Stimulated activated CD8-positive, alpha-beta memory T cell treated with anti-CD3 and anti-CD28 coated beads, Interleukin-12 subunit alpha, Interleukin-12 subunit beta, amount 100 ng/mL, for 24 hours (primary cell): ENCODE measurements at regions not wholly inside any gene's neighbourhood (a gene's known extent, or its start where the extent isn't known, plus 50 kb on each side); places are given as distances from the start of the nearest gene placed in this dataset.

Experiments
- DNase-seq: peaks from one replicate; pipeline ENCODE4 v3.0.0-alpha.2; 2020; ENCODE audit errors: extremely low read depth

DNA sequence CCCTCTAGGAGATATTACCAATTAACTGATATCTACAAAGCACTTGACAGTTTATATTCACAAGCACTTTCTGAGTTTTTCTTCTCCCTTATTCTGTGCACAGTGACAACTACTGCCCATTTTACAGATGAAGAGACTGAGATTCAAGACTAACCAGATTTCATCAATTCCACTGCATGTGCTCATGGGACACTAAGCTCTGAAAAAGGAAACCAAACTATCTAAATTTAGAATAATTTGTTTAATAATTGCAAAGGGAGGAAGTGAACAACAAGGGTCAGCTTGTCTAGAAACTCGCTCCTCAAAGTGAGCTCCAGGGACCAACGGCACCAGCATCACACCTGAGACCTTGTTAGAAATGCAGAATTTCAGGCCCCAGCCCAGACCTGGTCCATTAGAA is 50.8 kb upstream of the MYLIP start:
- DNase-seq = no peak

DNA sequence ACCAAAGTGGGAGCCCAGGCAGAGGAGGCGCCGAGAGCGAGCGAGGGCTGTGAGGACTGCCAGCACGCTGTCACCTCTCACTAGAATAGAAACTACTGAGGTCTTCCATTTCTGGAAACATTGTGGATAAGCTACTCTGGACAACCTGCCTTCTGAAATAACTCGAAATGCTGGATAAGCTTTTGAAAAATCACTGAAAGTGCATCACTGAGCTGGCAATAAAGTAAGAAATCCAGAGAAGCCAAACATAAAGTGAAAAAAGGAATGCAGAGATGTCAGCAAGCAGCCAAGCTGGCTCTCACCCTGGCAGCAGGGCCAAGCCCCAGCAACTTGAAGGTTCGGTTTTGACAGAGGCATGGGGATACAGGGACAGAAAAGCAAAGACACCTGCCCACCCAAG is 59.2 kb upstream of the MYLIP start:
- no peak for DNase-seq

DNA sequence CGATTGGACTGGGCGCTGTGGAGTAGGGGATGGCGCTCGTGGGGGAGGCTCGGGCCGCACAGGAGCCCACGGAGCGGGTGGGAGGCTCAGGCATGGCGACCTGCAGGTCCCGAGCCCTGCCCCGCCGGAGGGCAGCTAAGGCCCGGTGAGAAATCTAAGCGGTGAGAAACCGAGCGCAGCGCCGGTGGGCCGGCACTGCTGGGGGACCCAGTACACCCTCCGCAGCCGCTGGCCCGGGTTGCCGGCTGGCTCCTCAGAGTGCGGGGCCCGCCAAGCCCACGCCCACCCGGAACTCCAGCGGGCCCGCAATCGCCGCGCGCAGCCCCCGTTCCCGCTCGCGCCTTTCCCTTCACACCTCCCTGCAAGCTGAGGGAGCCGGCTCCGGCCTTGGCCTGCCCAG is 59.7 kb upstream of the MYLIP start:
- no peak for DNase-seq

DNA sequence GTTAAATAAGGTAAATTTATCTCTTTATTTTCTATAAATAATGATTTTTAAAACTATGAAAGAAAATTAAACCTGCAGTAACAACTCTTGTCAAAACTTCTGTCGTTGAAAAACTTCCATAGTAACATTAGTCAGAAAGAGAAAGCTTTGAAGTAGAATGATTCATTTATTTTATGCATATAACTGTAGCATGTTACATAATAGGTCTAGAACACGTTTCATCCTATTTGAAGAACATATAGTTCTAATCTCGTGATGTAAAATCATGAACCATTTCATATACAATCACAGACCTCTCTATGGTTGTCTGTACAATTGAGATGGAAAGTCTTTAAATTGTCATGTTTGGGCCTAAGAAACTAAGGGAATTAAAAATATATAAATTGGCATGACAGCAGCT is 61.3 kb upstream of the MYLIP start:
- DNase-seq = no peak

DNA sequence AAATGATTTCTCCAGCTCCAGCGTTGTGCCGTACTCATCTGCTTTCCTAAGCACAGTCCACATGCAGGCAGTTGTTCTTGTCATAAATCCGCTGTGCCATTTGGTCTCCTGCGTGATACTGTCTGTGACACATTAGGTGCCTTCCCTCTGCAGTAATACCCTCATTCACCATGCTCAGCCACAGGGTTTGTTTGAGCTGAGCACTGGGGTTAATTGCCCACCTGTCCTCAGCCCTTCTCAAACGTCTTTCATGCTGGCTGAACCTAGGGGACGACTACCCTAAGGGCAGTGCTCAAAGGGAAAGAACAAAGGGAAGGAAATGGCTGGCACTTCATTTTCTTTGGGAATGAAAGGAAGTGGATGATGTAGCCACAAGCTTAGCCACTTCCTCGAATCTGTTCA is 64.2 kb upstream of the MYLIP start:
- DNase-seq = no peak

DNA sequence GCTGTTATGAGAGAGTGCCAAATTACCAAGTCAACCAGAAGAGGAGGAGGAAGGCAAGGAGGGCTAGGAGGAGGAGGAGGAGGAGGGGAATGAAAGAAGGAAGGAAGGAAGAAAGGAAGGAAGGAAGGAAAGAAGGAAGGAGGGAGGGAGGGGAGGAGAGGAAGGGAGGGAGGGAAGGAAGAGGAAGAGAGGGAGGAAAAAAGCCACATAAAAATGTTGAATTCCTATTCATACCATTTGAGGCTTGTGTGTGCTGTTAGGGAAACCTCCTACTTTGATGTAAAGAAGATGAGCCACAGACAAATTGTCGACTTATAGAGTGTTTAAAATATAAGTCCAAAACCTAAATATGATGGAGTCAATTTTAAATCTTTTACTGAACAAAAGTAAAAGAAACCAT is 65.3 kb upstream of the MYLIP start:
- no peak for DNase-seq

DNA sequence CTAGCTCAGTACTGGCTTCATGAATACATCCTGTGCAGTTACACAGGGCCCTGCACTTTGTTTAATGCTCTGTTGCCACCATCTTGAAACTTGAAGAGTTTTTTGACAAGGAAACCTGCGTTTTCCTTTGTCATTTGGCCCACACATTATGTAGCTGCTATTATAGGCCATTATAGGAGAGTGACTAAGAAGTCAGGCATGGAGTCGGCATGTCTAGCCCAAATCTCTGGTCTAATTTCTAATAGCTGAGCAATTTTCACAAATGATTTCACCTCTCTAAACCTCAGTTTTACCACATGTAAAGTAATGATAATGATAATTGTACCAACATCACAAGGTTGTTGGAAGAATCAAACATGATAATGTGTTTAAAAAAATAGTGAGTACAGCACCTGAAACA is 67.1 kb upstream of the MYLIP start:
- DNase-seq = no peak

DNA sequence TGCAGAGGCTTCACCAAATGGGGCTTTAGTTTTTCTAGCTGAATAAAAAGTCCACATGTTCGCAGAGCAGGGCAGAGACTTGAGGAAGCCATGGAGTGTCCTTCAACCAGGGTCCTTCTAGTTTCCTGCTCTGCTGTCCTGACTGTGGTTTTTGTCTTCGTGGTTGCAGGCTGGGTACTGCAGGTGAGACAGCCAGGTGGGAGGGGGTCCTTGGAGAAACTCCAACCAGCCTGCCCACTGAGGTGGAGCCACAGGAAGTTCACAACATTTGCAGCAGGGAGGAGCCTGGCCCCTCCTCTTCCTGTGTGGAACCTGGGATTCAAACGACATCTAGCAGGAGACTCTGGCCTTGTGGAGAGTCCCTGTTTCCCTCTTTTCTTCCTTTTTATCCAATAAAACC is 68.8 kb upstream of the MYLIP start:
- no peak for DNase-seq

DNA sequence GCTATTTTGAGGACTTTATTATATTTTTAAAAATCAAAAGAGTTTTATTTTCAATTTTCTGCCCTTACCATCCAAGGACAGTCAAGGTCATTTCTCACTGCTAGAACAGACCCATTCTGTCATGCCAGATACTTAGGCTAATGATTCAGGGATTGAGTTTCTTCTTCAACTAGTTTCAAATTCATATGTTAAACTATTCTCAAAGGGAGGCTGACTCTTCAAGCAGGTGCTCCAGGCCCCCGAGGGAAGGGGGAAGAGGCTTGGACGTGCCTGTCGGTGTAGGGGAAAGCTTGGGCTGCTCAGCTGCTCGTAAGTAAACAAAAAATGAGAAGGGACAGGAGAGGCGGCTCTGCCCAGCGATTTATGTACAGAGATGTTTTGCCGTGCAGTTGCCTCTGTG is 69.4 kb upstream of the MYLIP start:
- DNase-seq = no peak

DNA sequence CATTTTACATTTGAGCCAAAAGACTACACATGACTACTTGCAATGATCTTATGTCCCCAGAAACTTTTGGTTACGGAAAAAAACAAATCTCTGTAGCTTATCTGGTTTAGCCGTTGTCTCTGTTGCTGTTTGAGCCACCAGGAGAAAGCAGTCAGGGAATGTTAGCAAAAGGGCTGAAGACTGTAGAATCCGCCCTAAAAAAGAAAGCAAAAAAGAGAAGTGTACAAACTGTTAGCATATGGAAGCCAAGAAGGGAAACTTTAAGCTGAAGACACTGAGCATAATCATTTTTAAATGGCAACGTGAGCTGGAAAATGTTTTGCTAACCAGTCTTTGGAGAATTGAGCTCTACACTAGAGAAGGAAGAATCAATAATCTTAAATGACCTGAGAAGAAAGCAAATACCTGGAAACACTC is 69.9 kb upstream of the MYLIP start:
- DNase-seq = no peak

DNA sequence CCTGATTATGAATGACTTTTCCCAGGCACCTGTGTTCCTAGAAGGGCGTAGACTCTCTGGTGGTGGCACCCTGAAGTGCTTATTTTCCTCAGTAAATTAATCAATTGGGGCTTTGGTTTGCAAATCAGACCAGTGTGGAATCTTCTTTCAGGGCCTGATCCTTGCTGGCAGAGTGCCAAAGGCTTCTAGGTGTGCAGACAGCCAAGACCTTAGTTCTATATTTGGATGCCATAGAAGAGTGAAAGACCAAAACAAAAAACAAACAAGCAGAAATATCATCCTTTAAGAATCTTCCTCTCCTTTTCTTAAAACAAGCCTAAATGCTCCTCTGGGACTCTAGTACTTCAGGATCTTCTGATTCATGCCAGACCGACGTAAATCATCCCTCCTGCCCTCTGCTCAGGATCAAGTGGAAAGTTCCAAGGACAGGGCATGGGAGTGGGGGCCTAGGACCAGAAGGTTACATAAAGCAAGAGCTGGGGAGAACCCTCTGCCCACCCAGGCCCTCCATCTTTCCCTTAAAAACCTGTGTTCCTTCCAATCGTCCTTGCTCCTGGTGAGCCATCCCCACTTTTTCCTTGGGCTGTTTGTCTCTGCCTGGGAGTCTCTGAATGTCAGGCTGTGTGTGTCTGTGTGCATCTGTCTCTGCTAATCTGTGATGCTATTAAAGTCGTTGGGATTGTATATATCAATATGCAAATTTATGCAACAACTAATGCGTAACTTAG is 70.5 kb upstream of the MYLIP start:
- DNase-seq = no peak

DNA sequence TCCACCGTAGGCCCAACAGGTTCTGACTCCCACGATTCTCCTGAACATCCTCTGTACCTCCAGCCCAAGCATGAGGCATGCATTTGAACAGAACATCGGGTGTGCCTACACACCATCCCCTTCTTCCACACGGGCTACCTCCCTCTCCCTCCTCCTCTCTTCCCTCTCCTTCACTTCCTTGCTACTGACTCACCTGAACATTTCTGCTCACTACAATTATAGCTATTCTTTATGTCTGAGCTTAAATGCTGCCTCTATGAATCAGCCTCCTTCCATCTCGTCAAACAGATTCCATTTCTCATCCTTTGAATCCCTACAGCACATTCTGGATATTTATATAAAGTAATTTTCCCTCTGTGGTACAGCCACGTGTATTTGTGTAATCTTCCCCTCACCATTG is 71.4 kb upstream of the MYLIP start:
- DNase-seq = no peak

DNA sequence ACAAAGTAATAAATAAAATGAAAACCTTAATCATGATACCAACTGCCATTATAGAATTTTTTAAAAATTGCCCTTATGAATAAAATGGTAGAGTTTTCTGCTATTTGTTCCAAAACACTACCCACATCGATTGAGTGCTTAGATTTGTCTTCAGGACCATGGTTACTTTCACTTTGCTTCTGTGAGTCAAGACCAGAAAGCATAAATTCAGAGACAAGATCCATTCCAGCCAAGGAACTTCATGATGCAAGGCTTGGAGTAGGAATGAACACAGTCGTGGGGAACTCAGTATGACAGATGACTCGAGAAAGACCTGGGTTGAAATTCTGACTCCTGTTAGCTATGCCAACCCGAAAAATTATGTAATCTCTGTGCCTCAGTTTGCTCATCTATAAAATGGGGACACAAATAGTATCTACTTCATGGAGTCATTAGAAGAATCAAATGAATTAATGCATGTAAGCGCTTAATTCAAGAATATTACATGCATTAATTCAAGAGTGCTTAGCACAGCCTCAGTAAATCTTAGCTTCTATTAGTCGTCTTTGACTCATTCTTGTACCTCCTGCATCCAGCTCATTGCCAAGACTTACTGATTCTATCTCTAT is 72.5 kb upstream of the MYLIP start:
- no peak for DNase-seq

DNA sequence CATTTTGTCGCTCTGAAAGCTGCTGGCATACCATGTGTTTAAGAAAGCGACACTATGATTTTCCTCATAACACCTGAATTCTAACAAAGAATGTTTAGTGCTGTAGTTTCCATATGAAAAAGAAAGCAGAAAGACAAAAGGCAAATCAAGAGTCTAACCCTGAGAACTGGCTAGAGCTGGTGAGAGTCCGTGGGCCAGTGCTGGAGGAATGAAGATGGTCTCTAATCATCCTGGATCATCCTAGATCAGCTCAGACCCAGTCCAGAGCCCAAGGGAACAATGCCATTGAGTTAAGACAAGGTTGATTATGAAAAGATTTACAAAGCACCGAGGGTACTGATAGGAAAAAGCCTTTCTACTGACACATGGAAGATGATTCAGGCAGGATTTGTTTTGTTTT is 73.0 kb upstream of the MYLIP start:
- DNase-seq = no peak

DNA sequence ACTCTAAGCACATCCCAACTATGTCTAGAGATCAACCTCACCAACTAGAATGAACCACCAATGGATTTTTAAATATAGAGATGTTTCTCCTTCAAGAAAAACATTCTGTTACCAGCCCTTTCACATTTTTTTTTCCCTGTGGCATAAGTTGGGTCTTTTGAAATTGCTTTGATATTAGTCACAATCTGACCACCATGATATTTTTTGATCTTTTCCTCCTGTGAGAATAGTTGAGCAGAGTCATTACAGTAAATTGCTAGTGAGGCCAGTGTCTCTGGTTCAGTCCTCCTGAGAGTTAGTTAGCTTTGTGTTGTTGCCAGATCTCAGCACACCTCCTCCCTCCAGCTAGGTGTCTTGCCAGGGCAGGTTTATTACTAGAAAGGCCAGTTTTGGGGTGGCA is 79.7 kb upstream of the MYLIP start:
- DNase-seq = no peak

DNA sequence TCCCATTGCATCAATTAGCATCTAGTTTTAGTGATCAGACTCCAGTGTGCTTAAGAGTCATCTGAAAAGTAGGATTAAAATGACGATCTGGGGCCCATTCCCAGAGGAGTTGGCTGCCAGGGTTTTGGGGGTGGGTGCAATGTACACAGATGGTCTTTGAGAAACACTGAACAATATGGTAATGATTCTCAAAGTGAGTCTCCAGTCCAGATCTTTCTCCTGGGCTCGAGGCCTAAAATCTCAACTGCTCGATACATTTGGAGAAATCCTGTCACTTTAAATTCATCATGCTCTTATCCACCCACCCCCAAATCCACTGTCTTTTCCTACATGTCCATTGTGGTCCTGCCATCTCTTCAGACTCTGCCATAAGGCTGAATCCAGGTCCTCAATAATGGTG is 80.7 kb upstream of the MYLIP start:
- DNase-seq = no peak

DNA sequence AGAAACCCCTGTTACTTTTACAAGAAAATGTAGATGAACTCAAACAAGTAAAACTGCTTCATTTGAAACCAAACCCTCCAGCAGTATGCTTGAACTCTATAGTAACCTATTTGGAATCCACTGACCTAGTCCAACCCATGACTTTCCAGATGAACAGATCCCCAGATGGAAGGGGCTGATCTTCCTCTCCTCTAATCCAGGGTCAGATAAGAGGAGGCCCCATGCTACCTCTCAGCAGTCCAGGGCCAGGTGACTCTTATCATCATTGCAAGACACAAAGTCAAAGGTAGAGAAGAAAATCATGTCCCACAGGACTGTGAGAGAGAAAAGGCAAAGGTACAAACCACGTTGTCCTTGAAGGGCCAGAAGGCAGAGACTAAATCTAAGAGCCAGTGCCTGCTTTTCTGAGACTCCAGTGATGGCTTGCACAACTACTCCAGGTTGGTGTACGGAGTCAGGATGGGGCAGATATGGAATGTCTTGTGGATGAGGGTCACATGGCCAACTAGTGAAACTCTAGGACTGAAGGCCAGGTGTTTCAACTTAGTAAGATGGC is 81.4 kb upstream of the MYLIP start:
- no peak for DNase-seq

DNA sequence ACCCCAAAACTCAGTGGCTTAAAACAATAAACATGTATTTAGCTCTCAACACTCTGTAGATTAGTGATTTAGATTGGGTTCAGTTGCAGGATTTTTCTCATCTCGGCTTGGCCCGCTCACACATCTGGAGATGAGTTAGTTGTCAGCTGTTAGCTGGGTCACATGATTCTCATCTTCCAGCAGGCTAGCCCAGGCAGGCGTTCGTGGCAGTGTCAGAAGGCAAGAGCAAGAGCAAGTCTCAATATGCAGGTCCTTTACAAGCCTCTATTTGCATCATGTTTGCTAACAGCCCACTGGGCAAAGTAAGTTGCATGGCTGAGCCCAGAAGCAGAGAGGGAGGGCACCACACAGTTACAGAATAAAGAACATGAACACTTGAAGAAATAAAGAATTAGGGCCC is 83.6 kb upstream of the MYLIP start:
- no peak for DNase-seq

DNA sequence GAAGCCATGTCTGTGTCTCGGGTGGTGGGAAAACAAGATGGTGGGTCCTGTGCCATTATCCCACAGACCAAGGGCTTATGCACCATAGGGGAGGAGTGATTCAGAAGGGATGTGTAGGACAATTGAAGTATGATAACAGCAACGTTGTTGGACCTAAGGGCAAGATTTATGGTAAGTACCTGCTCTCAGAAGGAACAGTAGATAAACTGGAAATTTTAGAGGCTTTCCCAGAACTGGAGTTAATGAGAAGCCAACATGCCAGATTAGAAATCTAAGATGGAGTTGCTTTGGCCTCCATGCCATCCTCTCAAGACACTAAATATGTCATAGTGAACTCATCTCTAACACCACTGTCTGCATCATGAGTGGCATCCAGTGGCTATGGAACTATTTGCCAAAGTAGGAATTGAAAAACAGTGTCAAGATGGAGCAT is 84.7 kb upstream of the MYLIP start:
- no peak for DNase-seq

DNA sequence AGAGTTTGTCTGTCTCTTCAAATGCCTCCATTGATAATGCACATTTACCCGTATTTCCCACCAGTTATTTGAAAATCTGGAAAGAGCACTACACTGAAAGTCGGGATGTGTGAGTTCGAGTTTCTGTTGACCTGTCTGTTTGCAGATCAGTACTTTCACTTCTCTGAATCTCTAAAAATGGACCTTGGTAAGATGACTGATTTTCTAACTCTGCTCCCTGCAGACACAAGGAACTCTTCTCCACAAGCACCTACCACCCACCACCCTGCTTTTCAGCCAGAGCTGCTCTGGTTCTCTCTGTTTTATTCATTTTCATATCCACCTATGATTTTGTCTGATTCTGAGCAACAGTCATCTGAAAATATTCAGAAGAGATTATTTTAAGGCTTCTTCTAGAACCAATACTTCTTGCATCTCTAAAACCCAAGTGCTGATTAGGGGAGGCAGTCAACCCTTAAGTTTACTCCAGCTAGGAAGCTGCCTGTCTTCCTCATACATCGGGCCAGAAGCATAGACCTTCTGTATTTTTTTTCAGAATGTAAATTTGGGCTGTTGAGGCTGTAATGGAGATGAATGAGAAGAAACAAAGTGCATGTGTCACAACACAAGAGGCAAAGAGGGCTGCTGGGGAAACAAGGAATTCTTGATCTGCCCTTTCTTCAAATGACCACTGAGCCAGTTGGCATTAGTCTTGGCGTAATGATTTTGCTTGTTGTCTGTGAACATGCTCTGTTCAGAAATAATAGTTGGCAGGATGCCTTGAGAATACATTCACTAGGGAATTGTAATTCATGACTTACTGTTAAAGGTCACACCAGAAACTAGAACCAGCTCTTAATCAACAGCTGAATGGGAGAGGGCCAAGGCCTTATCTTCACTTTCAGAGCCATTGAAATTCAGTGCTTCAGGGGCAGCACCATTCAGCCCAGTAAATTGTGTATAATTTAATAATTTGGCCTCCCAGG is 85.4 kb upstream of the MYLIP start:
- DNase-seq = no peak

DNA sequence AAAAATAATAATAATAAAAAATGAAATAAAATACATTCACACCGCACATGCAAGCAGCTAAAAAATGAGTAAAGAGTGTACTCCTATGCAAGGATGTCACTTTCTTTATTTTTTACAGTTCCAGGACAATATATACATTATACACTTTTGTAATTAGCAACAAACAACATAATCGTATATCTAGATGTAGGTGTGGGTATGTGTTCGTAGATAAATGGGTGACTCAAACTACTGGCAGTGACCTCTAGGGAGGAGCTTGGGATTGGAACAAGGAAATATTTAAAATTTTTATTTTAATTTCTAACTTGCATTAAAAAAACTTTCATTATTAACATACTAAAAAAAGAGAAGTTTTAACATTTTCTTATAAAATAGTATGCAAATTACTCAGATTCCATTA is 86.1 kb upstream of the MYLIP start:
- DNase-seq = no peak

DNA sequence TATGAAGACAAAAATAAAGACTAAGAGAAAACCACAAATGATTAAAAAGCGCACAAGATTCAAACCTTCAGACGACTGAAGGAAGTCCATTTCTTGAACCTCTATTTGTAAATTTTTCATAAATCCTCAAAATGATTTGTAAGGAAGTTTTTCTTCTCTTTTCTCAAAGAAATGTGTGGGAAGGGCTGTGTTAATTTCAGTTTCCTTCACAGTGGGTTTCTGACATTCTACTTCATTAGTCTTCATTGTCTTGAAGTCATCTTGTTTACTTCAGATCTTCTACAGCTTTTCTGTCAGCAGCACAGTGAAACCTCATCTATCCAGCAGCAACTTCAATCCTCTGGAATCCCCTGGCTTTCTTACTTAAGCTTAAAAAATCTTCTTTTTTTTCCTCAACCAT is 87.6 kb upstream of the MYLIP start:
- no peak for DNase-seq

DNA sequence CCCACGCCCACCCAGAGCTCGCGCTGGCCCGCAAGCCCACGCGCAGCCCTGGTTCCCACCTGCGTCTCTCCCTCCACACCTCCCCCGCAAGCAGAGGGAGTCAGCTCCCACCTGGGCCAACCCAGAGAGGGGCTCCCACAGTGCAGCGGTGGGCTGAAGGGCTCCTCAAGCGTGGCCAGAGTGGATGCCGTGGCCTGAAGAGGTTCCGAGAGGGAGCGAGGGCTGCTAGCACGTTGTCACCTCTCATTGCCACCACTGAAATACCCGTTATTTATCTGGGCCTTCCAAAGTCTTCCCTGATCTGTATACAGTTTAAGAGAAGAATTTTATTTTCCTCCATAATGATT is 88.3 kb upstream of the MYLIP start:
- DNase-seq = no peak
